Activated T-cell treated with anti-CD3 and anti-CD28 coated beads for 1 hour (primary cell): ENCODE measurements at regions not wholly inside any gene's neighbourhood (a gene's known extent, or its start where the extent isn't known, plus 50 kb on each side); places are given as distances from the start of the nearest gene placed in this dataset.

Experiments
- DNase-seq: peaks from one replicate; pipeline ENCODE4 v3.0.0-alpha.2; 2020; ENCODE audit warnings: low read depth

DNA sequence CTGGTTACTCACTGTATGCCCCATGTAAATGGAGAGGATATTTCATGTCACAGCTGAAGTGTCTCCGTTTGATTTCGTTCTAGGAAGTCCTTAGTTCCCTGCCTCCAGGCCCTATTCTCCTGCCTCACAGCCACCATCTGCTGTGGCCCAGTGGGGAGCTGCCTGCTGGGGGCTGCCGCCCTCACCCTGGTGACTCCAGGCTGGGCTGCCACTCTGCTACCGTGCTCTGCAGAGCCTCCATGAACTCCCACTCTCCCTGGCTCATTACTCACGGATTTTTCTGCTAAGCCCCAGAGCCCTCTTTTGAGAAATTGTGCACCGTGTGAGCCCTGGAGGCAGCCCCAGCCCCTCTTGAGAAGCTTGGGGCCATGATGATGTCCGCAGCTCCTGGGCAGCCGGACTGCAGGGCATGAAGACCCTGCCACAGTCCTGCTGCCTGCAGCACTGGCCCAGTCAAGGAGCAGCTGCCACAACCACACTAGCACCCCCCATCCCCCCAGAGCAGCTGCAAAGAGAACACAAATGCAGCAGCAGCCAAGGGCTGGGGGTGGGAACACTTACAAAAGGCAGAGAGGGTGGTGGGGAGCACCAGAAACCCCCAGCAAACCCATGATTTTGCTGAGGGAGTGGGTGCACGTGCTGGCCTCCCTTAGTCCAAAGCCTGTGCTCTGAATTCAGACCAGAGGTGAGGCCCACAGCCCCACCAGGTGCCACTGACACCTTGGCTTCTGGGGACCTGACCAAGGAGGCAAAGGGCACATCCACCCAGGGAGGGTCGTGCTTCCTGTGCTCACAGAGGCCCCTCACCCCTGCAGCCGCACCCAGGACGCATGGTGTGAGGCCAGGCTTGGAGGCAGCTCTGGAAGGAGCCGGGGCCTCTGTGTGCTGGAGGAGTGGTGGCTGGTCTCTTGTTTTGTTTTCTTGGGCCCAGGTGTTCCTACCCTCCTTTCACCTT is 270.2 kb upstream of the RAB6C start:
- no peak for DNase-seq

DNA sequence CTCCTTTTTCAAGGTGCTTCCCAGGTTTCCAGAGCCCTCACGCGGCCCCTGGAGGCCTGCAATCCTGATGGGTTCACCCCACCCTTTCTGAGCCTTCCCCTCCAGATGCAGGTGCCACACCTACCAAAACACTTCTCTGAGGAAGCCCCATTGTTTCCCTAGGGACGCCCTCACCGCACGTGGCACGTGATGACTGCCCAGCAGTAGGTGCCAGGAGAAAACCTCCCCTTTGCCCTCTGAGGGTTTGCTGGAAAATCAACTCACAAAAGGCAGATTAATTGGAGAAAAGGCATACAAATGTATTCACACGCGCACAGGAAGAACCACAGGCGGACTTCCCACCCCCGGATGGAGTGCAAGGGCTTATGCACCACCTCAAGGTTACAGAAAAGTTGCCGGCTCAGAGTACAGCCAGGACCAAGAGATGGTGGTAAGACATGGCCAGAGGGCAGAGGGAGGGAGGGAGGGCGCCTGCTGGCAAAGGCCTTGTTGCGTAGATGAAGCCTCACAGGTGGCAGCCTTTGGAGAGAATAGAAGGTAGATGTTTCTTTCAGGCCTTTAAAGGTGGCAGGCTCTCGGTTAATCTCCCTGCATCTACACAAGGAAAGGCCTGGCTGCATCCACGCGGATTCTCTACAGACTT is 269.4 kb upstream of the RAB6C start:
- no peak for DNase-seq

DNA sequence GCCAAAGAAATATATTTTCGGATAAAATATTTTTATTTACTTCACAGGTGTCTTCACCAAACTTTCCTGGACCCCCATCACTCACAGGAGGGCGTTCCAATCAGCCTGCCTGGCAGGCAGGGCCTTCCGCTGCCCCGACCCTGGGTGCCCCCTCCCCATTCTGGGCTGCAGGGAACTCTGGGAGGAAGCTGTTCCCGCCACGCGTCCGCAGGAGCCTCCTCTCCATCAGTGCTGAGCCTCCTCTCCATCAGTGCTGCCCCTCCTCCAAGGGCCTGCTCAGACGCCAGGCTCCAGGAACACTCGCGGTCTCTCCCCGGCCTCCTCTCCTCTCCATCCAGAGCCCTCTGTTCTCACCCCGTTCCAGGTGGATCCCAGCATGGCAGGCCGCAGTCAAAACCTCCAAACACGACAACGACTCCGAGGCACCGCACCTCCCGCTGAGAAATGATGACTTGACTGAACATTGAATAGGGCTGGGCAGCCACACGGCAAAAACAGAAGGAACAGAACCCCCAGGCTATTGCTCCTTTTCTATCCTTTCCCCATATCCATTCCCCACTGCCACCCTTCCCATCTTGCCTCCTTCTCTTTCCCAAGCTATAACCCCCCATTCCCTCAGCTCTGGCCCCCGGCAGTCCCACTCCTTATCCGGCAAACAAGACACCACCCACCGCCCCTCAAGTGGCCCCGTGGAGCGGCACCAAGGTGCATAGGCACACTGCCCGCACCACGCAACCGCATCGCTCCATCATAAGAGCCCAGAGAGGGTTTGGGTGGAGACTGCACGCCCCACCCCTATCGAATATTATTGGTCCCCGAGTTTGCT is 268.6 kb upstream of the RAB6C start:
- DNase-seq = no peak

- no peak for DNase-seq
These were observed 267.4 kb upstream of the RAB6C start for GRCh38 chr2:129711816-129712675.

DNA sequence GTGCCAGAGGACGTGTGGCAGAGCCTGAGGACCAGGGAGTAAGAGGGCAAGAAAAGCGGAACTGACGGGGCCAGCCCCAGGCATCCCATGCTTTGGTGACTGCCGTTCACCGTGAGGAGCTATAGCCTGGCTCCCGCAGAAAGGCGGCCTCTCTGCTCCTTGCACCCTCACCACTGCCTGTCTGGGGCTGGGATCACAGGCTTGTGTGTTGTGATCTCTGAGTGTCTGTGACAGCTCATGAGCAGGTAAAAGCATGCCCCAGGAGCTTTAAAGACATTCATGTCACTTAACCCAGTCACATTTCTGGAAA is 266.8 kb upstream of the RAB6C start:
- DNase-seq = no peak

- DNase-seq = no peak
These were observed 266.1 kb upstream of the RAB6C start for GRCh38 chr2:129713337-129713736.

GRCh38 chr2:129716781-129717559 is 262.5 kb upstream of the RAB6C start:
- no peak for DNase-seq

DNA sequence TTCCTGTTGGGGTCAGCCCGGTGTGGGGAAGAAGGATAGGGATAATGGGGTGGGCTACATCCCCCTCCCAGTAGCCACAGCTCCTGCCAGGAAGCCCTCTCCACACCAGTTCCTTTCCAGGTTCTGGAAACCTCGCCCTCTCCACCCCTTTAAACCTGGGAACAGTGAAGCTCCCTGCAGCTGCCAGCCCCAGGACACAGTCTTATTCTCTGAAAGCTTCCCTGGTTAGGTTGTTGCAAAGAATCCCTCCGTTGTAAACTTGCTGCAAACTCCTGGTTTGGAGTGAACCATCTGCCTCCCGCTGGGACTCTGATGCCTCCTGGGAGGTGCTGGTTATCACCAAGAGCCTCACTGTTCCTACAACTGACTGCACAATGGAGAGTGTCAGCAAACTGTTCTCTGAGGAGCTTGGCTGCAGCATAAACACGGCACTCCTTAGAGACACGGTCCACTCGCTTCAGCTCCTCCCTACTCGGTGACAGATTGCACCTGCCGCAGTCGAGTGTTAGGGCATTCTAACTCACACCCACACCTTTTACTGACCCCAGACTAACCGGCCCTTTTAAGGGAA is 261.8 kb upstream of the RAB6C start:
- no peak for DNase-seq

- no peak for DNase-seq
These were observed 260.1 kb upstream of the RAB6C start for GRCh38 chr2:129719335-129719734.

DNA sequence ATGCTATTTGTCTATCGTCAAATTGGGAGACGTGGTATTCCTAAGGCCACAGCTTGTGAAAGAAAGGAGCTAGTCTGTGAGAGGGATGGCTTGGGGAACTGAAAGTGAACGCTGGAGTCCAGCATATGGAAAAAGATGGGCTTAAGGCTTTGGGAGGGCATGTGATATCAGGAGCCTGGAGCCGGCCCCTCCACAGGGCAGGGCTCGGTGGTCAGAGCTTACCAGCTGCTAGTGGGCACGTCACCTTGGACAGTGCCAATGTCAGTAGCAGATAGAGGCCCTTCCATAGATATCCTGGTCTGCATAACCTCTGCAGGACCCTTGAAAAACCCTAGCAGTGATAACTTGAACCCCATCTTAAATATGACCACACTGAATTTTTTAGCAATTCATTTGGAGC is 259.1 kb upstream of the RAB6C start:
- no peak for DNase-seq

- DNase-seq = no peak
These were observed 258.7 kb upstream of the RAB6C start for GRCh38 chr2:129720761-129721160.

- no peak for DNase-seq
These were observed 258.2 kb upstream of the RAB6C start for GRCh38 chr2:129721236-129721635.

DNA sequence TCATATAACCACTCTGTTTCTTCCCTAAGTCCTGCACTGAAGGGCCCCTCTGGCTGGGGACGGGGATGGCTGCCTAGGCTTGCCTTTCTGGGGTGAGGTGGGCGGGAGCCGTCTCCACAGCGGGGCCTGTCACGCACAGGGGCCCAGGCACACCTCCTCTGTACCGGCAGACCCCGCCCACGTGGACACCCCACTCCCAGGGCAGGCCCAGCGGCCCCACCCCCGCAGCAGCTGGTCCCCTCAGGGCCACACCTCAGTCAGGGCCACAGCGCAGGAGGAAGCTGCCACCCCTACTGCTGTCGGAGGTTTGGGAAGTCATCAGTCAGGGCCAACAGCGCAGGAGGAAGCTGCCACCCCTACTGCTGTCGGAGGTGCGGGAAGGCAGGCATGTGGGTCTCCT is 257.6 kb upstream of the RAB6C start:
- DNase-seq = no peak

DNA sequence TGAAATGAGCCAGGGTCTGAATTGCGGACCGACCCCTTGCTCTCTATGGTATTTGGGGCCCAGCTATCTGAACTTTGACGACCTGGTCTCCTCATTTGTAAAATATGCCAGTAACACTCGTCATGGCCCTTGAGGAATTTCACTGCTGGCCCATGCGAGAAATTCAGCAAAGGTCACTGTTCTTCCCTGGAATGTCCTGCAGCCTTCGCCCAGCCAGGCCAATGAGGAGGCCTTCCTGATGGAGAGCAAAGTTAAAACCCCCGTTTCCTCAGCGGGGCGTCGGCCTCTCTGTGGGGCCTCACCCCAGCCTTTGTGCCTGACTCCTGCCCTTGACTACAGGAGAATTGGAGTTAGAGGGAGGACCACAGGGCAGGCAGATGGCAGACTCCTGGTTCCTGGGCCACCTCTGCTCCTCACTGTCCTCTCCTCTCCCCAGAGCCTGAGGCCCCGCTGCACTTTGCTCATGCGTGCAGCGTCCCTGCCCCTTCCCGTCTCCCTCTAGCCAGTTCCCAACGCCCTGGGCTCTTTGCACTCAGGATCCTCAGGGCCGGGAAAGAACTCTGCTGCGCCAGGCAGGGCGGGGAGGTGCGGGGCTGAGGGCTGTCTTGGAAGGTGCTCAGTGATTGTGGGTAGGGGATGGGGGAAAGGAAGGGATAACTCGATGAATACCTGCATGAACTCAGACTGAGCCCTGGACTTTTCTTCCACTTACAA is 257.0 kb upstream of the RAB6C start:
- DNase-seq = no peak

DNA sequence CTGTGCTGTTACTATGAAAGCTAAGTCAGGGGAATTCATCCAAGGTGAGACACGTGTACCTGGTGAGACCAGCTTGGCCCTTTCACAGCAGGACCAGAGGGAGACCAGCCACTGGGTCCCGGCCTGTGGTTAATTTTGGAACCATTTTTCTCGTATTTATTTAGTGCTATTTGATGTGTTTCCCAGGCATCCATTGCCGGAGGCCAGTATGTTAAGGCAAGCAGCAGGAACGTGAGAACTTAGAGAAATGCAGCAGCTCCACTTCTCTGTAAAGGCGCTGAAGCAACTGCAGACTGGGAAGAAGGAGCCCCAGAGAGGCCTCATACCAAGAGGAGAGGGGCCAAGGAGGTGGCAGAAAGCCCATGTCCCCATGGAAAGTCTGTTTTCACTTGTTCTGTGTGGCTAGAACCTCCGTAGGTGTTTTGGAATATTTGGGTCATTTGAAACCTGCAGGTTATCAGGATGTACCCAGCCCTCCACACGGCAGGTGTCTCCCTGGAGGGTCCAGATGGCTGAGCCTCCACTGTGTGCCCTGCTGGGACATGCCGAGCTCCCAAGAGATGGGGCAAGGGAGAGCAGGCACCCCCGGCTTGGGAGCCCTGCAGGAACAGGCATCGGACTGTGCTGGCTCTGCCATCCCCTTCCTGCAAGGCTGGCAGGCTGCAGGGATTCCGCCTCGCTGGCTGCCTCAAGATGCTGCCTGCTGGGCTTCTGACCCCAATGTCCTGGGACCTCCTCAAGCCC is 256.0 kb upstream of the RAB6C start:
- no peak for DNase-seq

GRCh38 chr2:129724021-129724757 is 255.3 kb upstream of the RAB6C start:
- no peak for DNase-seq

DNA sequence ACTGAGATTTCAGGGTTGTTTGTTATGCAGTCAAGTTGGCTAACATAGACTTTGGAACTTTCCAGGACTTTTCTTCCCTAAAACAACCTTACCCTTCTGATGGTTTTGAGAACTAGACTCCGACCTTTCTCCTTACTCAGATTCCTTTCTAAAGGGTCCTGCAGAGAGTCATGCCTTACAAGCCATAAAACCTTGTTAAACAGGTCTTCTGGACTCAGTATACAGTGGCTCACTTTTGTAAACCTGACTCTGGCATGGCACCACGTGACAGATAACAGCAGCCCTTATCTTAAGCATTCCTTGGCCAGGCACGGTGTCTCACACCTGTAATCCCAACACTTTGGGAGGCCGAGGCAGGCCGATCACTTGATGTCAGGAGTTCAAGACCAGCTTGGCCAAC is 253.2 kb upstream of the RAB6C start:
- no peak for DNase-seq

DNA sequence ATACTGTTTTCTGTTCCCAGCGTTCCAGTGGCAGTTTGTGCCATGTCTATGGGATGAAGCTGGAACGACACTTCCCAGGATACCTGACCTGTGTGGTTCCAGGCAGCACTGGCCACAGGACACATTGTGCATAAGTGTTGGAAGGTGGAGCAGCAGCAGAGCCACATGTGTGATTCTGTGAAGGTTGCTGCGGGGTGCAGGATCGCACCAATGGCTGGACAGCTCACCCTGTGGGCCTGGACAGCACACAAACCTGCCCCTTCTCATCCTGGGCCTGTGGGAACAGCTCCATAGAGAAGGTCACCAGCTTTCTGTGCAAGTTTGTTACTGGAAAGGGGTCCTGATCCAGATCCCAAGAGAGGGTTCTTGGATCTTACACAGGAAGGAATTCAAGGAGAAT is 252.2 kb upstream of the RAB6C start:
- no peak for DNase-seq
